ENCODE measurements at regions not wholly inside any gene's neighbourhood (a gene's known extent, or its start where the extent isn't known, plus 50 kb on each side); places are given as distances from the start of the nearest gene placed in this dataset.

- TF ChIP-seq EZH2 (IDR thresholded peaks at IDR 0.05; ENCODE audit: insufficient read depth, poor library complexity, severe bottlenecking): no peak
- TF ChIP-seq EZH2phosphoT487 (IDR thresholded peaks at IDR 0.05; ENCODE audit: insufficient read depth, low read depth): no peak
Observed at GRCh38 chr4:185916683-185917082, 104.7 kb upstream of the SORBS2 start.

Data from GM23248 (cell line).